Stimulated activated CD4-positive, alpha-beta T cell treated with anti-CD3 and anti-CD28 coated beads, Interleukin-4, amount 100 ng/mL, for 4 hours (primary cell): ENCODE measurements at regions not wholly inside any gene's neighbourhood (a gene's known extent, or its start where the extent isn't known, plus 50 kb on each side); places are given as distances from the start of the nearest gene placed in this dataset.
"Not testable (repeated sequence)": the region's sequence is repeated elsewhere in the genome, so short reads cannot be mapped to it uniquely, and the experiment has no call there.

Source experiments
- DNase-seq, 2 experiments: peaks; one replicate each; pipeline ENCODE4 v3.0.0-alpha.2; 2020

DNA sequence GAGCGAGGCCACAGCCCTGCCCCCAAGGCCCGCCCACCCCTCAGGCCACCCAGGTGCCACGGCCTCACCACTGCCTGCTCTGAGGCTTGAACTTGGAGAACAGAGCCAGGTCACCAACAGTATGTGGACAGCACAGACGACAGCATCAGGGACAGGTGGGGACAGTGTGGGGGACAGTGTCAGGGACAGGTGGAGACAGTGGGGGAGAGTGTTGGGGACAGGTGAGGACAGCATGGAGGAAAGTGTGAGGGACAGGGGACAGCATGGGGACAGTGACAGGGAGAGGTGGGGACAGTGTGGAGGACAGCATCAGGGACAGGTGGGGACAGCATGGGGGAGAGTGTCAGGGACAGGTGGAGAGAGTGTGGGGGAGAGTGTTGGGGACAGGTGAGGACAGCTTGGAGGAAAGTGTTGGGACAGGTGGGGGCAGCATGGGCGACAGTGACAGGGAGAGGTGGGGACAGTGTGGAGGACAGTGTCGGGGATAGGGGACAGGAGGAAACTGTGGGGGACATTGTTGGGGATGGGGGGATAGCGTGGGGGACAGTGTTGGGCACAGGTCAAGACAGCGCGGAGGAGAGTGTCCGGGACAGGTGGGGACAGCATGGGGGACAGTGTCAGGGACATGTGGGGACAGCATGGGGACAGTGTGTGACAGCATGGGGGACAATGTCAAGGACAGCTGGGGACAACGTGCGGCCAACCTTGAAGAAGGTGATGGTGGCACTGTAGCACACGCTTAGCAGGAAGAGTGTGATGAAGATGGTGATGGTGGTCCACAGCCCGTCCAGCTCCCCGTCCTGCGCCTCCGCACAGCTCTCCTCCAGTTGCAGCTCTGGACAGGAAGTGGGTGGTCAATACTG lies 114.9 kb downstream of the TMEM121 start:
- no peak for DNase-seq

DNA sequence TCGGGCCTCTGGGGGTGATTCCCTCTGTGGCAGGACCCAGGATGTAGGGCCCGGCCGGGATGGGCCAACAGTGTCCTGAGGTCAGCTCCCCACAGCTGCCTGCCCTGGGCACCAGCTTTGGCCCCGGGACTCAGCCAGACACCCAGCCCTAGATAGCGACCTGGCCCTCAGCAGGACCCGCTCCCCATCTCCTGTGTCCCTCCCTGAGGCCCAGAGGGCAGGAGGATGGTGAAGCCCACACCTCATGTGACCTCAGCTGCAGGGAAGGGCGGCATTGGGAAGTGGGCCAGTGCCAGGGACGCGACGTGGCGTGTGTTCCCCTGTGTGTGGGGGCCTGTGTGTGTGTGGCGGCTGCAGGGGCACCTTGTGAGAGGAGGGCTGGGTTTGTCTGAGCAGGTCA lies 115.6 kb downstream of the TMEM121 start:
- DNase-seq: not testable (repeated sequence)

DNA sequence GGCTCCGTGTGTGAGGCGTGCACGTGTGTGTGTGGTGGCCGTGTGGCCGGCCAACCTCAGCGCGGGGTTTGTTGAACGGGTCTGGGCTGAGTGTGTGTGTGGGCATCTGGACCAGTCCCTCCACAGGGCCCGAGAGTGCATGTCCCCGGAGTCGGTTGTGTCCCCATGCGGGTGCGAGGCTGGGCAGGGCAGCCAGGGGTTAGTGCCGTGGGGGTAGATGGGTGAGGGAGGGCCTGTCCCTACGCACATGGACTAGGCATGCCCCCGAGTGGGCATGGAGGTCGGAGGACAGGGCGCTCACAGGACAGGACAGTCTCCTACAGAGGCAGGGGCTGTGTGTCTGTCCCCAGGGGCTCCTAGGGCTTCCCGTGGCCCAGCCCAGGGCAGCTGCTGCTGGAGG lies 116.1 kb downstream of the TMEM121 start:
- DNase-seq: not testable (repeated sequence)

DNA sequence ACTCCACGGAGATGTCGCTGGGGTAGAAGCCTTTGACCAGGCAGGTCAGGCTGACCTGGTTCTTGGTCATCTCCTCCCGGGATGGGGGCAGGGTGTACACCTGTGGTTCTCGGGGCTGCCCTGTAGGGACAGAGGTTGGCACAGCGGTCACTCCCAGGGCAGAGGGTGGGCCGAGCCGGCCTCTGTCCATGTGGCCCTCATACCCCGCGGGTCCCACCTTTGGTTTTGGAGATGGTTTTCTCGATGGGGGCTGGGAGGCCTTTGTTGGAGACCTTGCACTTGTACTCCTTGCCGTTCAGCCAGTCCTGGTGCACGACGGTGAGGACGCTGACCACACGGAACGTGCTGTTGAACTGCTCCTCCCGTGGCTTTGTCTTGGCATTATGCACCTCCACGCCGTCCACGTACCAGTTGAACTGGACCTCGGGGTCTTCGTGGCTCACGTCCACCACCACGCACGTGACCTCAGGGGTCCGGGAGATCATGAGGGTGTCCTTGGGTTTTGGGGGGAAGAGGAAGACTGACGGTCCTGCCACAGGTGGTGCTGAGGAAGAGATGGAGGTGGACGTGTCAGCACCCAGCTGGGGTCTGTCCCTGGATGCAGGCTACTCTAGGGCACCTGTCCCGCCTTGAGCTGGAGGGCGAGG lies 117.1 kb downstream of the TMEM121 start:
- DNase-seq: not testable (repeated sequence)

DNA sequence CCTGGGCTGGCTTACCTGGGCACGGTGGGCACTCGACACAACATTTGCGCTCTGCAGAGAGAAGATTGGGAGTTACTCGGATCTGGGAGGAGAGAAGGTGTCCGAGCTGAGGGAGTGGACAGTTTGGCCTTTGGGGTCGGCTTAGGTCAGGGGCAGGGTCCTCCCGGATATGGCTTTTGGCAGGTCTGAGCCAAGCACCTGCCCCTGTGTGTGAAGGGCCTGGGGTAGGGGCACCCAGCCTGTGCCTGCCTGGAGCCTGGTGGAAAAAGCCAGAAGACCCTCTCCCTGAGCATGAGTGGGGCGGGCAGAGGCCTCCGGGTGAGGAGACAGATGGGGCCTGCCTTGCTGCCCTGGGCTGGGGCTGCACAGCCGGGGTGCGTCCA lies 117.7 kb downstream of the TMEM121 start:
- DNase-seq: not testable (repeated sequence)

DNA sequence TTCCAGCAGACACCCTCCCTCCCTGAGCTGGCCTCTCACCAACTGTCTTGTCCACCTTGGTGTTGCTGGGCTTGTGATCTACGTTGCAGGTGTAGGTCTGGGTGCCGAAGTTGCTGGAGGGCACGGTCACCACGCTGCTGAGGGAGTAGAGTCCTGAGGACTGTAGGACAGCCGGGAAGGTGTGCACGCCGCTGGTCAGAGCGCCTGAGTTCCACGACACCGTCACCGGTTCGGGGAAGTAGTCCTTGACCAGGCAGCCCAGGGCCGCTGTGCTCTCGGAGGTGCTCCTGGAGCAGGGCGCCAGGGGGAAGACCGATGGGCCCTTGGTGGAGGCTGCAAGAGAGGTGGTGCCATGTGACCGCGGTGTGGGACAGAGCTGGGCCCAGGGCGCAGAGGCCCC lies 118.1 kb downstream of the TMEM121 start:
- not testable (repeated sequence) for DNase-seq

DNA sequence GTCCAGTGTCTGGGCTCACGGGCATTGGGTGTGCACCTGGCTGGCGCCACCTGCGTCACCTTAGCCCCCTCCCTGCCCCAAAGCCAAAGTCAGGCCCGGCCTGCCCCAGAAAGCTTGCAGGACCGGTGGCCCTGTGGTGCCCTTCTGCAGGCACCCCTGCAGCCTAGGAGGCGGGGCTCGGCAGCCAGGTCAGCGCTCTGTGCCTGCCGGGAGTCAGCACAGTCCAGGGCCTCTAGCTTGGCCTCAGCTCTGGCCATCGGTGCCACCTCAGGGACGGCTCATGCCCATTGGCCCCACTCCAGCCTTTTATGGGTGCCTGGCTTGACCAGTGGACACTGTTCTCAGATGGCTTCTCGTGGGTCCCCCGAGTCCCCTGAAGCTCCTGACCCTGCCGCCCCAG lies 118.5 kb downstream of the TMEM121 start:
- not testable (repeated sequence) for DNase-seq

DNA sequence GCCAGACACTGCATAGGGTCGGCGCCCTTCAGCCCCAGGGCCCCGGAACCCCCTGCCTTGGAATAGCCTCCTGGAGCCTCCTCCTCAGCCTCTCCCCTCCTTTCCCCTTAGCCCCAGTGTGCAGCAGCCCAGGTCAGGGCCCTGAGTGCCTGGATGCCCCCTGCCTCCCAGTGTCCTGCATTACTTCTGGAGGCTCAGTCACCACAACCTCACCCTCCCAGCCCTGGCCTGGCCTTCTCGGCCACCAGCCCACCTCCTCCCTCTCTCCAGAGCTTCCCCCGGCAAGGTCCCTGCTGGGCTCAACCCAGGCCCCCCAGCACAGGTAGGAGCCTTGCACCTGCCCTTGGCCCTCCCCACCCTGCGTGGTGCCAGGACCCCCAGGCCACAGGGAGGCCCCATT lies 119.0 kb downstream of the TMEM121 start:
- DNase-seq: not testable (repeated sequence)

DNA sequence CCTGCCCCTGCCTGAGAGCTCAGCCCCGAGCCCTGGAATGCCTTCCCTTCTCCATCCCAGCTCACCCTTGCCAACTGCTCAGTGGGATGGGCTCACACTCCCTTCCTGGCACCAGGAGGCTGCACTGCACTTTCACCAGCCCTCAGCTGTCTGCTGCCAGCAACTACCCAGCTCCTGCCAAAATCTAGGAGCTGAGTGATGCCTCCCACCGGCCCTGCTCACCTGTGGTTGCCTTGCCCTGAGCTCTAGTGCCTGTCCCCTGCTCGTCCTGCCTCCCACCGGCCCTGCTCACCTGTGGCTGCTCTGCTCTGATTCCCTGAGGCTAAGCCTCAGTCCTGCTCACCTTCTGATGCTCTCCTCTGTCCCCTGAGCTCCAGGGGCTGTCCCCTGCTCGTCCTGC lies 119.8 kb downstream of the TMEM121 start:
- no peak for DNase-seq

DNA sequence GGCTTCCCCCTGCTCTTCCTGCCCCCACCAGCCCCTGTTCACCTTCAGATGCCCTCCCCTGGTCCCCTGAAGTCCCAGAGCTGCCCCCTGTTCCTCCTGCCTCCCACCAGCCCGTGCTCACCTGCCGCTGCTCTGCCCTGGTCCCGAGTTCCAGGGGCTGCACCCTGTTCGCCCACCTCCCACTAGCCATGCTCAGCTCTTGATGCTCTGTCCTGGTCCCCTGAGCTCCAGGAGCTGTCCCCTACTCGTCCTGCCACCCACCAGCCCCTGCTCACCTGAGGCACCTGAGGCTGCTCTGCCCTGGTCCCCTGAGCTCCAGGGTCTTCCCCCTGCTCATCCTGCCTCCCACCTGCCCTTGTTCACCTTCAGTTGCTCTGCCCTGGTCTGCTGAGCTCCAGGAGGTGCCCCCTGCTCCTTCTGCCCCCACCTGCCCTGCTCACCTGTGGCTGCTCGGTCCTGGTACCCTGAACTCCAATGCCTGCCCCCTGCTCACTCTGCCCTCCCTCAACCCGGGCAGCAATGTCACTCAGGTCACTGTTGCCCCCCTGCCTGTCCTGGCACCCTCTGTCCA lies 120.4 kb downstream of the TMEM121 start:
- DNase-seq: not testable (repeated sequence)

DNA sequence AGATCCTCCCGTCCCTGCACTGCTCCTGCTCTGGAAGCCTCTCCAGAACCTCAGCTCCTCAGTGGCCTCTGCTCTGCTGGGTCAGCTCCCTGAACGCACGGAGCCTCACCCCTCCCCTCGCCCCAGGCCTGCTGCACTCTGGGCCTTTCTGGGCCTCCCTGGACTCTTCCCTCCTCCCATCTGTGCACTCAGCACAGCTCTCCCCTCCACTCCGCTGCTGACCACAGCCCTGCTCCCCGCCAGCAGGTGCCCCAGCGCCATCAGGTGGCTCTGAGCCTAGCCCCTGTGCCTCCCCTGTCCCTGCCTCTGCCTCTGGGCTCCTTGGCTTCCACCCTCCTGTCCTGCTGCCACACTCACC lies 121.0 kb downstream of the TMEM121 start:
- DNase-seq: not testable (repeated sequence)

DNA sequence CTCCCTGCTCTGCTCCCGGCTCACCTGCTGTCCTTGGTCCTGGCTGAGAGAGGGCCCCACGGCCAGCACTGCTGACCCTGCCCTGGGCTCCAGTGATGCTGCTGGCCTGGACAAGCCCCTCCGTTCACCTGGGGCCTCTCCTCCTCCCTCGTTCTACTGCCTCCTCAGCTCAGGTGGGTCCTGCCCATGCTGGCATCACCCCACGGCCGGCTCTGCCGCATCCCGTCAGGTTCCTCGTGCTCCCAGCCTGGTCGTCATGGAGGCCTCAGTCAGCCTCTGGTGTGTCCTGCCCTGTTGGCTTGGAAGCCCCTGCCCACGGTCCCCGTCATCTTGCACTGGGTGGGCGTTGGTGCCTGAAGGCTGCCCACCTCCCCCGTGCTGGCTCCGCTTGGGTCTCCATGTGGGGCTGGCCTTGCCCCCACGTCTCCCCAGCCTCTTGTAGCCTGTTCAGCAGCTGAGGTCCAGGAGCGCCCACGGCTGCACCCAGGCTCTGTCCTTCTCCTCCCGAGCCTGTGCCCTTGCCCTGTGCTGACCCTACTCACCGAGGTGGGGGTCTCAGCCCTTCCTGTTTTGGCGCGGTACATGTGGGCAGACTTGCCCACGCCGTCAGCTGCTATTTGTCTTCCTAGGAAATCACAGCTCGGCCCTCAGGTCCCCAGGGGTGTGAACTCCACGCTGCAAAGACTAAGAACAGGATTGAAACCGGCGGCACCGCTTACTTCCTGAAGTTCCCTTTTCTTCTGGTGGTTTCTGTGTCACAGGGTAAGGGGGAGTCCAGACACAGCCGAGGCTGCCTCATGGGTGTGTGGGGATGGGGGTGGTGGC lies 121.6 kb downstream of the TMEM121 start:
- no peak for DNase-seq

DNA sequence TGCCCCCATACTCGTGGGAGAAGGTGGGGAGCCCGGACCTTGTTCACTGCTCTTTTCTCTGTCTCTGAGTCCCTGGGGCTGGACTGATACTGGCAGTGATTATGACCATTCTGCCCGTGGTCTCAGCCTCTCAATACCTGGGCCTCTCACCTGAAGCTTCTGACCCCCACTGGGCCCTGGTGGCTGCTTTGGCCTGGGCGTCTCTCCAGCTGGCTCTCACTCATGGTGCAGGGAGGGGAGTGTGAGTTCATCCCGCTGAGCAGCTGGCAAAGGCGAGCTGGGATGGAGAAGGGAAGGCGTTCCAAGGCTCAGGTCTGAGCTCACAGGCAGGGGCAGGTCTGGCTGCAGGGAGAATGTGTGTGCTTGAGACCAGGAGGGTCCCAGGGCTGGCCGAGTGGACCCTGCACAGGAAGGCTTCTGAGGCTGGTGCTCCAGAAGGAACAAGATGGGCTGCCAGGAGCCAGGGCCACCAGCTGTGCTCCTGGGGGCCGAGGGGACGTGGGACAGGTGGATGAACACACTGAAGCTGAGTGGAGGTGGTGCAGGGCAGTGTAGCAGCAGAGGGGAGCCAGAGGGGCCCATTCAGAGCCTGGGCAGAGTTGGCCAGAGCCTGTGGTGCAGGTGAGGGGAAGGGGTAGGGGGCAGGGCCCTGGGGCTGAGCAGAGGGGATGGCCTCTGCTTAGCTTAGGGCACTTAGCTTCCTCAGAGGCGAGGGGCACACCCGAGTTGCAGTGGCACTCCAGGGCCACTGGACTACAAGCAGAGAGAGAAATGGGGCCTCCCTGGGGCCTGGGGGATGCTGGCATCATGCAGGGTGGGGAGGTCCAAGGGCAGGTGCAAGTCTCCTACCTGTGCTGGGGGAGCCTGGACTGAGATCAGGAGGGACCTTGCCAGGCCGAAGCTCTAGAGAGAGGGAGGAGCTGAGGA lies 122.5 kb downstream of the TMEM121 start:
- not testable (repeated sequence) for DNase-seq

DNA sequence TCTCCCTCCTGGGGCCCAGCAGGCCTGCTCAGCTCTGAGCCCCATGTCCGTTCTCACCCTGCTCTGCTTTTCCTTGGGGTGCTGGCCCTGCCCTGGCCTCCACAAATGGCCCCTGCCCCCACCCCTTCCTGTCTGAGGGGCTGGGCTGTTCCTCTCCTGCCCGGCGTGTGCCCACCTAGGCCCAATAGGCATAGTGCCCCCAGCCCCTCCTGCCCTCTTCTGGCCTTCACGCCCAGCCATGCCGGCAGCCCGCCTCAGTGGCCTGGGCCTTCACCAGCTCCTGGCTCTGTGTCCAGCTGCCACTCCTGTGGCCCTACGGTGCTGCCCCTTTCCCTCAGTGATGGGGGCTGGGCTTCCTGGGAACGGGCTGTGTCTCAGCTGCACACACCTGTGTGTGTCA lies 125.9 kb downstream of the TMEM121 start:
- DNase-seq: not testable (repeated sequence)

DNA sequence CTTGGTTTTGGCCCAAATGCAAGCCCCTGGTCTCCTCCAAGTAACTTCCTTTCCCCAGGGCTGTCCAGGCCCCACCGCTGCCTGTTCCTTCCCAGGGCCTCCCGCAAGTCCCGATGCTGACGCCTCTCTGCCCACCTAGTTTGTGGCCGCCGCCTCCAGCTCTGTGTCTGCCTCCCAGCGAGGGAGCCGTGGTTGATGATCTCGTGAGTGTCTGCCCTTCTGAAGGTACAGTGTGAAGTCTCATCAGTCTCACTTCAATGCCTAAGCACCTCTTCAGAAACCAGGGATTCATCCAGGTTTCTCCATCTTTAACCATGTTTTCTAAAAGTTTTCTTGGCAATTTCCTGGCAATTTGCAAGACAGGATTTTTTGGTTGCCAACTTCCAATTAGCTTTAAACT lies 127.5 kb downstream of the TMEM121 start:
- DNase-seq: not testable (repeated sequence)

DNA sequence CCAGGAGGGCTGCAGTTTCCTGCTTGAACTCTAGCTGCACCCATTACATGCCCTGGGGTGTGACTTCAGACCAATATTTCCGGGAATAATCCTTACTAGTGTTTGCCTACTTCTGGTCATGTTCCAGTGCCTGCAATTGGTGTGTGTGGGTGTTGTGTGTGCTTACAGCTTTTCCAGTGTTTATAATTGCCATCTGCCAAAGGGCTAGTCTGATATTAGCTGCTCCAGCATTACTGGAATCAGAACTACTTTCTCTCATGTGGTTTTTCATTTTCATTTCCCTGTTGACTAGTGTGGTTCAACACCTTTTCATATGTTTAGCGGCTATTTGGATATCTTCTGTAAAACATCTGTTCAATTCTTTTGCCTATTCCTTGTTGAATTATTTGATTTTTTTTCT lies 132.9 kb downstream of the TMEM121 start:
- not testable (repeated sequence) for DNase-seq

DNA sequence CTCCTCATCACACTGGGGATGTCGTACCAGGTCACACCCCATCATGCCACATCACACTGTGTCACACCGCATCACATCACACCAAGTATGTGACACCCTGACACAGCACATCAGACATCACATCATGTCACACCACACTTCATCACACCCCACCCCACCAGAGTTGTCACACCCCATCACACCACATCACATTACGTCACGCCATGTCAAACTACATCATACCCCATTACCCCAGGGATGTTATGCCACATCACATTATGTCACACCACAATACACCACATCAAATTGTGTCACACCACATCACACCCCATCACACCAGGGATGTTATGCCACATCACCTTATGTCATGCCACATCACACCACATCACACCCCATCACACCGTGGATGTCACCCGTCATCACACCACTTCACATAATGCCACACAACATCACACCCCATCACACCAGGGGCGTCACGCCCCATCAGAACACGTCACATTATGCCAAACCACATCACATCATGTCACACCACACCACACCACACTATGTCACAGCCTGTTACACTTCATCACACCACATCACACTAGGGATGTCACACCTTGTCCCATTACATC lies 133.6 kb downstream of the TMEM121 start:
- no peak for DNase-seq

DNA sequence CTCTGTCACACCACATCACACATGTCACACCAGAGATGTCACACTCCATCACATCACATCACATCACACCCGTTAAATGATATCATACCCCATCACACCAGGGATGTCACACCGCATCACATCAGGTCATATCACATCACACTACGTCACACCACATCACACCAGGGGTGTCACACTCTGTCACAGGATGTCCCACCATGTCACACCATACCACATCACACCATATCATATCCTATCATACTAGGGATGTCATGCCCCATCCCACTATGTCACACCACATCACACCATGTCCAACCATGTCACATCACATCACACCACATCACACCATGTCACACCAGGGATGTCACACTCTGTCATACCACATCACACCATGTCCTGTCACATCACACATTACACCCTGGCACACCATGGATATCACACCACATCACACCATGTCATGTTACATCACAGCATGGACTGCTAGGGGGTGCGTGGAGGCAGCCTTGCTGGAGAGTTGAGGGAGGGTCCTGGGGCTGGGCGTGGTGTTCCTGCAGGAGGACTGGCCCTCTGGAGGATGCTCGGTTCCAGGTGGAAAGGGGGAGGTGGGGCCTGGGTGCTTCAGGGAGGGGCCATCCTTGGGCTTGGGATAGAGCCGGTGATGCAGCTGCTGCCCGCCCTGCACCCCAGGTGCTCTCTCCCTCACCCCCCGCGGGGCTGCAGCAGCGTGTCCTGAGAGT lies 134.6 kb downstream of the TMEM121 start:
- no peak for DNase-seq

DNA sequence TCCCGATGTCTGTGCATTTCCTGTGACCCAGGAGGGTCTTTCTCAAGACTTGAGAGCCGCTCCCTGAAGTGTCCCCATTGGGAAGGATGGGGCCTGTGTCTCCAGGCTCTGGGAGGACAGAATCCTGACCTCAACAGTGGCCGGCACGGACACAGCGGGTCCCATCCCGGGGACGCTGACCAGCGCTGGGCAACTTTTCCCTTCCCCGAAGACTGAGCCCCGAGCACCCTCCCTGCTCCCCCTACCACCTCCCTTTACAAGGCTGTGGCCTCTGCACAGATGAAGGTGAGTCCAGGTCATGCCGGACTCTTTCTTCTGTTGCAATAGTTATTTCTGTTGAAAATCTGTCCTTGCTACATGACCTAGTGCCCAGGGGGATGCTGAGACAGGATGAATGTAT lies 135.7 kb downstream of the TMEM121 start:
- not testable (repeated sequence) for DNase-seq

DNA sequence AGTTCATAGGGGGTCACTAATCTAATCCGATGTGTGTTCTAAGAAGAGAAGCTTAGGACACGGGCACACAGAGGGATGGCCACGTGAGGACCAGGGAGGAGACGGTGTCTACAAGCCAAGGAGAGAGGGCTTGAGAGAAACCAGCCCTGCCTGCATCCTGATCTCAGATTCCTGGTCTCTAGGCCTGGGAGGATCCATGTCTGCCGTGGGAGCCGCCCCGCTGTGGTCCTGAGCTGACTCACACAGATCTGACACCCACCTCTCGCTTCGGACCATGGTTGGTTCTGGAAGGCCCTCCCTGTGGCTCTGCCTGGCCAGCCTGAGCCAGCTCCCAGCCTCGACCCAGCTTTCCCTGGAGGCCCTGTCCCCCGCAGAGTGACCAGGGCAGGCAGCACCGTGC lies 136.2 kb downstream of the TMEM121 start:
- DNase-seq: not testable (repeated sequence)

DNA sequence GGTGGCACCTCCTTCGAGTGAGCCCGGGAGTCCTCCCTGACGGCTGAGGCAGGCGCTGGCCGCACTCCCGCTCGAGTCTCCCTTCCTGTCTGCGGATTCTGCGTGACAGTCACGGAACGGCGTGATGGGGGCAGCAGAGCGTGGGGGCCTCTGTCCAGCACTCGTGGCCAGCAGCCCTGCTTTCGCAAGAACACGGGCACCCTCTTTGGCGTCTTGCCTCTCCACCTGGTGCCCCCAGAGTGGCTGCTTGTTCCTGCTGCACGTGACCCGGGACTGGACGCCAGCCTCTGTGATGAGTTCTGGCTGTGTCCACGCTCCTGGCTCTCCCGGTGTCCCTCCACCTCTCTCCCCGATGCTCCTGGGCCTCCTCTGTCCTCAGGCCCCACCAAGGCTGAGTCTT lies 136.9 kb downstream of the TMEM121 start:
- DNase-seq: not testable (repeated sequence)
